ENCODE measurements at regions not wholly inside any gene's neighbourhood (a gene's known extent, or its start where the extent isn't known, plus 50 kb on each side); places are given as distances from the start of the nearest gene placed in this dataset.

DNA sequence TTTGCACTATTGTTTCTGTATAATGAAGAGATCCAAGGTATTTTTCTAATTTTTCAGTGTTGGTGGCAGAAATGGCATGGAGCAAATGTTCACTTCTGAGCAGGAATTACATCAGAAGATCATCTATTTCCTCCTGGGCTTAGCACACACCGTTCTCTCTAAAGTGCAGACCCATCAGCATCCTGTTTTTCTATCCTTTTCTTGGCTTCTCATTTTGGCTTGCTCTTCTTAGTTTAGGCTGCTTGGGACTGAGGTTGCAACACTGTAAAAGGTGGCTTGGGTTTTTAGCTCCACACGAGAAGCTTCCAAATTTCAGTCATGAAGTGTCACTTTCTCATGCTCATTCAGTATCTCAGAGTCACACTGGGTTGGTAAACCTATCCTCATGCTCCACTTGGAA is 79.9 kb upstream of the SMIM30 start:
- RAD21 ChIA-PET (ENCODE audit: unreplicated experiment) = no interaction called here
- ATAC-seq (no peak), DNase-seq (ENCODE audit: low read depth, low spot score) (no peak), FAIRE-seq (no peak)
- Histone ChIP-seq H3K27me3 (replicated peaks in 1 of 2; ENCODE audit: control insufficient read depth in 2 of 2, insufficient read depth in 2 of 2, low read length in 1 of 2) (no peaks in the 10 kb centered on the region), H3K9ac (ENCODE audit: control insufficient read depth, insufficient read depth, low read length) (no peak overlapping the region), H3K79me2 (ENCODE audit: control insufficient read depth, insufficient read depth, low read length) (no peaks in the 10 kb centered on the region), H3K4me1 (ENCODE audit: control insufficient read depth, insufficient read depth, low read length) (no peaks in the 10 kb centered on the region), H2AFZ (ENCODE audit: control insufficient read depth, low read depth, low read length) (no peak overlapping the region), H3K36me3 (ENCODE audit: control insufficient read depth in 2 of 2, insufficient read depth in 2 of 2, low read length in 1 of 2) (no peaks in the 10 kb centered on the region), H3K27ac (ENCODE audit: control insufficient read depth, insufficient read depth) (no peak overlapping the region), H4K20me1 (ENCODE audit: control insufficient read depth, insufficient read depth) (no peaks in the 10 kb centered on the region), H3K4me3 (no peak overlapping the region), H3K9me3 (replicated peaks; ENCODE audit: control insufficient read depth, insufficient read depth, low read length) (no peaks in the 10 kb centered on the region), H3K4me2 (ENCODE audit: control insufficient read depth, insufficient read depth) (no peak overlapping the region)
- in situ Hi-C loops (cut with MboI) (no loop called here), intact Hi-C loops (cut with micrococcal nuclease; ENCODE audit: unreplicated experiment) (no loop called here)
- POLR2A ChIA-PET = no interaction called here
- SMC1A ChIA-PET (ENCODE audit: uncharacterized antibody, unreplicated experiment) = no interaction called here
- BruUV-seq (replicated peaks) = no TSS peak
- no peak for TF ChIP-seq BACH1 (IDR thresholded peaks at IDR 0.05; ENCODE audit: borderline replicate concordance)
- TF ChIP-seq ZNF217 (IDR thresholded peaks at IDR 0.05) = no peak
- TF ChIP-seq ZNF384 (IDR thresholded peaks at IDR 0.05; ENCODE audit: borderline replicate concordance, low read depth, low read length) = no peak
- no peak for TF ChIP-seq SMARCA5 (IDR thresholded peaks at IDR 0.05)
- TF ChIP-seq MXI1 (IDR thresholded peaks at IDR 0.05; ENCODE audit: low read depth, low read length) = no peak
- TF ChIP-seq JUND (IDR thresholded peaks at IDR 0.05; ENCODE audit: low read depth, low read length) = no peak
- TF ChIP-seq RCOR1 (conservative IDR thresholded peaks at IDR 0.05; ENCODE audit: low read depth, low read length) = no peak
- no peak for TF ChIP-seq ZNF592 (IDR thresholded peaks at IDR 0.05)
- no peak for TF ChIP-seq CBX5 (IDR thresholded peaks at IDR 0.05; ENCODE audit: low read depth)
- TF ChIP-seq, protein P1, sequence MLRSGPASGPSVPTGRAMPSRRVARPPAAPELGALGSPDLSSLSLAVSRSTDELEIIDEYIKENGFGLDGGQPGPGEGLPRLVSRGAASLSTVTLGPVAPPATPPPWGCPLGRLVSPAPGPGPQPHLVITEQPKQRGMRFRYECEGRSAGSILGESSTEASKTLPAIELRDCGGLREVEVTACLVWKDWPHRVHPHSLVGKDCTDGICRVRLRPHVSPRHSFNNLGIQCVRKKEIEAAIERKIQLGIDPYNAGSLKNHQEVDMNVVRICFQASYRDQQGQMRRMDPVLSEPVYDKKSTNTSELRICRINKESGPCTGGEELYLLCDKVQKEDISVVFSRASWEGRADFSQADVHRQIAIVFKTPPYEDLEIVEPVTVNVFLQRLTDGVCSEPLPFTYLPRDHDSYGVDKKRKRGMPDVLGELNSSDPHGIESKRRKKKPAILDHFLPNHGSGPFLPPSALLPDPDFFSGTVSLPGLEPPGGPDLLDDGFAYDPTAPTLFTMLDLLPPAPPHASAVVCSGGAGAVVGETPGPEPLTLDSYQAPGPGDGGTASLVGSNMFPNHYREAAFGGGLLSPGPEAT (IDR thresholded peaks at IDR 0.05; ENCODE audit: low read depth) = no peak
- no peak for TF ChIP-seq PAX5 (IDR thresholded peaks at IDR 0.05; ENCODE audit: borderline replicate concordance, low read depth, low read length)
- no peak for TF ChIP-seq IRF4 (IDR thresholded peaks at IDR 0.05; ENCODE audit: low read depth, low read length)
- no peak for TF ChIP-seq NR2C1 (IDR thresholded peaks at IDR 0.05)
- no peak for TF ChIP-seq SIX5 (IDR thresholded peaks at IDR 0.05; ENCODE audit: low read depth, low read length, severe bottlenecking)
- TF ChIP-seq CEBPB (IDR thresholded peaks at IDR 0.05; ENCODE audit: borderline replicate concordance in 1 of 2, low read depth in 2 of 2, low read length in 2 of 2) = no peak
- TF ChIP-seq PBX3 (IDR thresholded peaks at IDR 0.05; ENCODE audit: insufficient replicate concordance, low read depth, low read length) = no peak
- no peak for TF ChIP-seq ZNF207 (IDR thresholded peaks at IDR 0.05; ENCODE audit: borderline replicate concordance)
- TF ChIP-seq CHD1 (IDR thresholded peaks at IDR 0.05; ENCODE audit: low read depth, low read length) = no peak
- 0% methylated on average over 2 of the region's 2 CpGs for WGBS (ENCODE audit: insufficient coverage, insufficient replicate concordance, low lambda C conversion rate, missing lambda C conversion rate)
- CTCF ChIA-PET = interaction anchor here (0.6 kb wide), 1 partner anchor 729 kb away, joined by 3 read pairs; no protein-coding TSS in a partner anchor
